ENCODE measurements at regions not wholly inside any gene's neighbourhood (a gene's known extent, or its start where the extent isn't known, plus 50 kb on each side); places are given as distances from the start of the nearest gene placed in this dataset.

DNA sequence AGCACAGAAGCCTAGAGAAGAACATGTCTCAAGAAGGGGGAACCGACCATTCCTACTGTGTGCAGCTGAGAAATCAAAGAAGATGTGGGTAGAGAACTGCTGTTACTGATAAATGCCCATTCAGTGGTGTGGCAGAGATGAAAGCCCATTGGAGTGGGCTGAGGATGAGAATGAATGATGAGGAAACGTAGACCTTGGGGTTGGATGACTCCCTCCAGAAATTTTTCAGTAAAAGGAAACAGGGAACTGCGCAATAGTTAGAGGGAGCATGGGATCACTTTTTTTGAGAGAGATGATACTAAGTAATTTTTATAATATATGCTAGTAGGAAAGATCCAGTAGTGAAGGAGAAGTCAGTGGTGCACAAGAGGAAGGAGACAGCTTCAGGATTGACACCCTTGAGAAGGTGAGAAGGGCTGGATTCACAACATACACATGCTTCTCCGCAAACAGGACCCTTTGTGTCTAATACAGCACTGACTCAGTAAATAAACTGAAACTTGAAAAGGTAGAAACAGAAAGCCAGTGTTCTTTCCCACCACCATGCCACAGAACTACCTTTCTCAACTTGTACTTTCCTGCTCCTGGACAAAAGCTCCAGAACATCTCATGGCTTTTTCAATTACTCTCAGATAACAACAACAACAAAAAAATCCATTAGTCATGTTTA is 104.7 kb upstream of the IL6 start:
- no peak for FAIRE-seq

DNA sequence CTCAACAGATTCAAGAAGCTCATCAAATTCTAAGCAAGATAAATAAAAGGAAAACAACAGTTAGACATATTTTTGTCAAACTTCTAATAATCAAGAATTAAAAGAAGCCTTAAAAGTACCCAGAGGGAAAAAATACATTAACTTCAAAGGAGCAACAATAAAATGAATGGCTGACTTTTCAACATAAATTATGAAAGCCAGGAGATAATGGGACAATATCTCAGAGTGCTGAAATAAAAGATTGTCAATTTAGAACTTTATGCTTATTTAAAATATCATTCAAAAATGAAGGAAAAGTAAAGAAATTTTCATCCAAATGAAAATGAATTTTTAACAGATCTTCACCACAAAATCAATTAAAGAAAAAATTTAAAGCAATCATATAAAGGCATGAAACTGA is 108.5 kb upstream of the IL6 start:
- peak; percentile 27 for FAIRE-seq

GRCh38 chr7:22617166-22617565 is 109.8 kb upstream of the IL6 start:
- FAIRE-seq = no peak

GRCh38 chr7:22613496-22613895 is 113.5 kb upstream of the IL6 start:
- no peak for FAIRE-seq

- no peak for FAIRE-seq
These were observed 112.8 kb upstream of the STEAP1B start for GRCh38 chr7:22612776-22613175.

DNA sequence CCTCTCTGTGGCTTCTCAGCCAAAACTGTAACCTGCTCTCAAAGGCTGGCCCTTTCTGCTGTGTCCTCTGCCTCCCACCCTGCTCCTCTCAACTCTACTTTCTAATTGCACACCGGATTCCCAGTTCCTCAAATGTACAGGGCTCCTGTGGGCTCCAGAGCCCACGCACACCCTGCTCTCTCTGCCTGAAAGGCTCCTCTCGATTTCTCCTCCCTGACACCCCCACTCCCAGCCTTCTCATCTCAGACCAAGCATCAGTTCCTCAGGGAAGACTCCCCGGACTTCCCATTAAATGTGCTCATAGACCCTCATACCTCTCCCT is 111.7 kb upstream of the STEAP1B start:
- no peak for FAIRE-seq

DNA sequence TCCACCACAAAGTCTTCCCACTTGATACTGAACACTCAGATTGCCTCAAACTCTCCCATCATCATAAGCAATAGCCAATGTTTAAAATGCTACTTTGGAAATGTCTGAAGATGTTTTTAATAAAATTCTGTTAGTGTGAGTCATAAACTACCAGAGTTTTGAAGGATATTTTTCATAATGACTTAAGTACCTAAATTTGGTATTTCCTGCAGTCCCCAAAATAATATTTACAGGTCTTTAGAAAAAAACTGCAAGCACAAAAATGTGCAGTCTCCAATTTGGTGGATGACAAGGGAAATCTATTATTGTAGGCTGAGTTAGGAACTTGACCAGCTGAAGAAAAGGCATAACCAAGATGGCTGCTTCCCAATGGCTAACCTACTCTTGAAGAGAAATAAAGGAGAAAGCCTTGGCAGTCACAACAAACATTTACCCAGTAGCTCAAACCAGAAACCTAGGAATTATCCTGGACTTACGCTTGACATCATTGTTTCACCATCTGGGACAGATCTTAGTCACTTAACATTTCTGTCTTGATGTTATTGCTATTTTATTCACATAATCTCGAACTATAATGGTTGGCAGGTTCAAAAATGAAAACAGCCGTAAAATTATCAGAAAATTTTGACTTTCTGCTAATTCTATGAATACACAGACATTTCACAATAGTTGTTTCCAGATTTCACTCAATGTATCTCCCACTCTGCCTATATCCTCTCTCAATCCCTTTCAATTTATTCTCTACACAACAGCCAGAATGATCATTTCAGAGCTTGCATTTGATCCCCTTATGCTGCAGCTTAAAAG is 111.2 kb upstream of the STEAP1B start:
- no peak for FAIRE-seq

- no peak for FAIRE-seq
These were observed 110.3 kb upstream of the STEAP1B start for GRCh38 chr7:22610263-22610662.

DNA sequence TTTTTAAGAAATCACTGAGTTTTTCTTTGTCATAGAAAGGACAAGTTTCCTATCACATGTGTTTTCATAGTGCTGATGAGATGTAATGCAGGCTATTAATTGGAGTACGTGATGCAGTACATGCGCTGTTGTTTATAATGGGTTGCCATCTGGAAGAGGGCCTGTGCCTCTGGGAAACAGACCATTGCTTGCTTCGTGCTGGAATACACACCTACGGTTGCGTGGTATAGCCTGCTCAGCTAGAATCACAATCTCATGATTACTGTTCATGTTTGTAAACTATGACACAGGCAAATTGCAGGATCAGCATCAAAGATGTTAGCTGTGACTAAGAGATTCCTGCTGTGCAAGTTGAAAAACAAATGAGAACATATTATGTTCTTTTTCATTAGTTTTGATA is 107.2 kb upstream of the STEAP1B start:
- no peak for FAIRE-seq

DNA sequence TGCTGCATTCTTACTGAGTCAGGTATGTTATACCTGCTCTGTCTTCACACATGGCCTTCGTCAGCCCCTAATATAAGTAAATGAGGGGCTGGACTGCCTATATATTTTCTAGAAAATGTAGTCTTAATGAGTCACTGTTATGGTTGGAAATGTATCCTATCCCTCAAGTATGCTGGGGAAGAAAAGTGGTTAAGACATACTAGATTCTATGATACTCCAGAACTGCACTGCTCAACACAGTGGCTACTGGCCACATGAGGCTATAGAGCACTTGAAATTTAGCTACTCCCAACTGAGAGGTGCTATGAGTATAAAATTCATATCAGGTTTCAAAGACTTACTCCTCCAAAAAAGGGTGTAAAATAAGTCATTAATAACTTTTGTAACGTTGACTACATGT is 104.3 kb upstream of the STEAP1B start:
- no peak for FAIRE-seq

- FAIRE-seq = no peak
These were observed 102.0 kb upstream of the STEAP1B start for GRCh38 chr7:22601812-22602565.

- no peak for FAIRE-seq
These were observed 101.4 kb upstream of the STEAP1B start for GRCh38 chr7:22601408-22601807.

DNA sequence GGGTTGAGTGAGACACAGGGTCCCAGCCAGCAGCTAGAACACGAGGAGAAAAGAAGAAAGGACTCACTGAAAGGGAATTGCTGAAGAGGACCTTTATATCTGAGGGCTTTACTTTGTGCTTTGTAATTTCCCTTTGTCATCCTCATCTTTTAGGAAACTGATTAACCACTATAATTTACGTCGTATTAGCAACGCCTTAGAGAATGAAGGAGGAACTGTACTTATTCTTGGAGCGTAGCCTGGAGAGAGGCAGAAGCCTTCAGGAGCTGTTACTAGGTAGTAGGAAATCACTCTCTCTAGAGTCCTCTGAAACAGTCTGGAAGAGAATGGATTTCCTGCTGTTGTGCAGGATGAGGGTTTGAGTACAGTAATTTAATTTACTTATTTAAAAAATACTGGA is 101.0 kb upstream of the STEAP1B start:
- no peak for FAIRE-seq

GRCh38 chr7:22598318-22598920 is 98.4 kb upstream of the STEAP1B start:
- FAIRE-seq = no peak

- FAIRE-seq = no peak
These were observed 97.9 kb upstream of the STEAP1B start for GRCh38 chr7:22597844-22598243.

- FAIRE-seq = no peak
These were observed 96.9 kb upstream of the STEAP1B start for GRCh38 chr7:22596763-22597400.

GRCh38 chr7:22594020-22594419 is 94.0 kb upstream of the STEAP1B start:
- FAIRE-seq = no peak

- FAIRE-seq = no peak
These were observed 91.3 kb upstream of the STEAP1B start for GRCh38 chr7:22591271-22591670.

DNA sequence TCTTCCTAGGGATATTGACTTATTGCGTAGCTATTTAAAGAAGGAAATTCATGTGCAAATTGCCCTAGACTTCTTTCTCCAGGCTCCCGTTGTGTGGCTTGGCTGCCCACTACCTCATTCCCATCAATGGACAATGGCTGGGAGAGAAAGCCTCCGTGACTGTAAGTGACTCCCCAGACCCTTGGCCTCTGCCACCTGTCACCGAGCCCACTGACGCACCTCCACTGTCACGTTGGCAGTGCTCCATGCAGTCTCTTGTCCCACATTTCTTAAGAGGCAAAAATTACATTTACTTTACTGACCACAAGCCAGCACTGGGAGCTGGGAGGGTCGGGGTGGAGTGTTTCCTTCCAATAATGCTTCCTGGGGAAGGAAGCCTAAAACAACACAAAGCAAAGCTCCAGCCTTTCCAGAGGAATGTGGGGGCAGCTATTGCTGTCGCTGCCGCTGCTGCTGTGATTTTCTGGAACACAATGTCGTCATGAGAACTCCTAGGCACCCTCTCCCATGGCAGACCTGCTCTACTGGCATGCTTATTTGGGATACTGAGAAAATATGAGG is 89.7 kb upstream of the STEAP1B start:
- FAIRE-seq = no peak

GRCh38 chr7:22588351-22588750 is 88.4 kb upstream of the STEAP1B start:
- no peak for FAIRE-seq

DNA sequence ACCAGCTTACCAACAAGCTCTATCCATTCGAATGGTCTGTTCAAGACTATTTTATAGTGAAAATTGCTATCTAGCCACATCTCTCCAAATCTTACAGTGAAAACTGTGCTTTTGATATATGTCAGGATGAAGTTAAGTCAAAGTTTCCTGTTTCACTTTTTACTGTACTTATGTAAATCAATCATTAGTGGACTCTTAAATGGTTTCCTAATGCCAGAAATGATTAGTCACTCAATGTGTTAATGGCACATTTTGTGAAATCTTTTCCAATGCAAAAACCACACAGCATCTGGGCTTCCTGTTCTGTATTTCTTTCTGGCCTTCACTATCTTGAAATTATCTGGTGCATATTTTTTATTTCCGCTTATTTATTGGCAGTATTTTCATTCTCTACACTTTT is 87.3 kb upstream of the STEAP1B start:
- FAIRE-seq = no peak

DNA sequence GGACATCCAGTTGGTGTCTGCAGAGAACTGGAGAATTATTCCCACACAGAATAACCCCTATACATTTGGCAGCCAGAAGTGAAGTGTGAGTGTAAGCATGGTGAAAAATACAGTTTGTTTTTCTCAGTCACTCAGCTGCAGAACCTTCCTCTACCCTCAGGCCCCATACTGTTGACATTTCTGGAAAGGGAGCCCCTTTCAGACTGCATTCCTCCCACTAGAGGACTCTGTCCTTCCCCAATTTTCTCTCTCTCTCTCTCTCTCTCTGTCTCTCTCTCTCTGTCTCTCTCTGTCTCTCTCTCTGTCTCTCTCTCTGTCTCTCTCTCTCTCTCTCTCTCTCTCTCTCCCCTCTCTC is 86.8 kb upstream of the STEAP1B start:
- no peak for FAIRE-seq
